ENCODE measurements at regions not wholly inside any gene's neighbourhood (a gene's known extent, or its start where the extent isn't known, plus 50 kb on each side); places are given as distances from the start of the nearest gene placed in this dataset.

GRCh38 chr10:36492590-36493515 is 632.5 kb upstream of the ANKRD30A start:
- no peak overlapping the region for H3K4me3 ChIP-seq (ENCODE audit: low read depth, low read length)
- TF ChIP-seq MAX (IDR thresholded peaks at IDR 0.05; ENCODE audit: low read depth, low read length) (no peak), POLR2A (IDR thresholded peaks at IDR 0.05; ENCODE audit: extremely low read depth, insufficient read length) (no peak), CTCF (IDR thresholded peaks at IDR 0.05; ENCODE audit: low read depth, low read length) (no peak), MYC (IDR thresholded peaks at IDR 0.05; ENCODE audit: low read depth, low read length) (no peak)
- DNase-seq (ENCODE audit: low read depth) = no peak

GRCh38 chr10:36491926-36492325 is 633.5 kb upstream of the ANKRD30A start:
- no peak for TF ChIP-seq CTCF (IDR thresholded peaks at IDR 0.05; ENCODE audit: low read depth, low read length)
- TF ChIP-seq POLR2A (IDR thresholded peaks at IDR 0.05; ENCODE audit: extremely low read depth, insufficient read length) = no peak
- TF ChIP-seq MAX (IDR thresholded peaks at IDR 0.05; ENCODE audit: low read depth, low read length) = no peak
- no peak for TF ChIP-seq MYC (IDR thresholded peaks at IDR 0.05; ENCODE audit: low read depth, low read length)
- no peak for DNase-seq (ENCODE audit: low read depth)
- no peak overlapping the region for H3K4me3 ChIP-seq (ENCODE audit: low read depth, low read length)

GRCh38 chr10:36489611-36490228 is 635.7 kb upstream of the ANKRD30A start:
- DNase-seq (ENCODE audit: low read depth) = no peak
- H3K4me3 ChIP-seq (ENCODE audit: low read depth, low read length) = no peak overlapping the region
- no peak for TF ChIP-seq POLR2A (IDR thresholded peaks at IDR 0.05; ENCODE audit: extremely low read depth, insufficient read length)
- TF ChIP-seq CTCF (IDR thresholded peaks at IDR 0.05; ENCODE audit: low read depth, low read length) = no peak
- TF ChIP-seq MAX (IDR thresholded peaks at IDR 0.05; ENCODE audit: low read depth, low read length) = no peak
- no peak for TF ChIP-seq MYC (IDR thresholded peaks at IDR 0.05; ENCODE audit: low read depth, low read length)

GRCh38 chr10:36489181-36489580 is 636.2 kb upstream of the ANKRD30A start:
- no peak for DNase-seq (ENCODE audit: low read depth)
- H3K4me3 ChIP-seq (ENCODE audit: low read depth, low read length) = no peak overlapping the region
- no peak for TF ChIP-seq CTCF (IDR thresholded peaks at IDR 0.05; ENCODE audit: low read depth, low read length)
- TF ChIP-seq POLR2A (IDR thresholded peaks at IDR 0.05; ENCODE audit: extremely low read depth, insufficient read length) = no peak
- TF ChIP-seq MAX (IDR thresholded peaks at IDR 0.05; ENCODE audit: low read depth, low read length) = no peak
- TF ChIP-seq MYC (IDR thresholded peaks at IDR 0.05; ENCODE audit: low read depth, low read length) = no peak

GRCh38 chr10:36488579-36488978 is 636.8 kb upstream of the ANKRD30A start:
- no peak overlapping the region for H3K4me3 ChIP-seq (ENCODE audit: low read depth, low read length)
- no peak for DNase-seq (ENCODE audit: low read depth)
- no peak for TF ChIP-seq CTCF (IDR thresholded peaks at IDR 0.05; ENCODE audit: low read depth, low read length)
